ENCODE measurements at regions not wholly inside any gene's neighbourhood (a gene's known extent, or its start where the extent isn't known, plus 50 kb on each side); places are given as distances from the start of the nearest gene placed in this dataset.

DNA sequence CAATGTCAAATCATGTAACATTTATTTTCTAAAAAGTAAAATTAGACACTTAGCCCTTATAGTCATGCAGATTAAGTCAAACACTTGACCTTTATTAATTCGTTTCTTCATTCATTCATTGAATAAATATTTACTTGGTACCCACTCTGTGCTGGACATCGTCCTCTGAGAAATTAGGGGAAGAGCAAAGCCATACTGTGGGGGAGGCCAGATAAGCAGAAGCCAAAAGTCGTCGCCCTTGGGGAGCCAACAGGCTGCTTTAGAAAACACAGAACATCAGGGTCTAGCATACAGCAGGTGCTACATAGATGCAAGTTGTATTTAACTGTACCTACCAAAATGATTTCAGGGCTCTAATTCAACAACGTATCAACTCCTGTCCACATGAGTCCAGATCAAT lies 66.1 kb upstream of the PROX1 start:
- ATAC-seq: no peak
- WGBS, 3 donors: 45 to 64% (median 46%) methylated on average over 5 of the region's 5 CpGs
- no peaks in the 10 kb centered on the region for H3K4me1 ChIP-seq
- H3K27ac ChIP-seq: no peak overlapping the region
- no peaks in the 10 kb centered on the region for H3K36me3 ChIP-seq (ENCODE audit: insufficient read depth in 1 of 2, low read depth in 1 of 2)
- DNase-seq: no peak
- intact Hi-C loops (cut with DNase I): no loop called here
- H3K4me3 ChIP-seq: no peak overlapping the region
- no peaks in the 10 kb centered on the region for H3K9me3 ChIP-seq
- H3K27me3 ChIP-seq (ENCODE audit: insufficient read depth in 3 of 3, low read length in 2 of 3): no peaks in the 10 kb centered on the region
- TF ChIP-seq, protein P1, sequence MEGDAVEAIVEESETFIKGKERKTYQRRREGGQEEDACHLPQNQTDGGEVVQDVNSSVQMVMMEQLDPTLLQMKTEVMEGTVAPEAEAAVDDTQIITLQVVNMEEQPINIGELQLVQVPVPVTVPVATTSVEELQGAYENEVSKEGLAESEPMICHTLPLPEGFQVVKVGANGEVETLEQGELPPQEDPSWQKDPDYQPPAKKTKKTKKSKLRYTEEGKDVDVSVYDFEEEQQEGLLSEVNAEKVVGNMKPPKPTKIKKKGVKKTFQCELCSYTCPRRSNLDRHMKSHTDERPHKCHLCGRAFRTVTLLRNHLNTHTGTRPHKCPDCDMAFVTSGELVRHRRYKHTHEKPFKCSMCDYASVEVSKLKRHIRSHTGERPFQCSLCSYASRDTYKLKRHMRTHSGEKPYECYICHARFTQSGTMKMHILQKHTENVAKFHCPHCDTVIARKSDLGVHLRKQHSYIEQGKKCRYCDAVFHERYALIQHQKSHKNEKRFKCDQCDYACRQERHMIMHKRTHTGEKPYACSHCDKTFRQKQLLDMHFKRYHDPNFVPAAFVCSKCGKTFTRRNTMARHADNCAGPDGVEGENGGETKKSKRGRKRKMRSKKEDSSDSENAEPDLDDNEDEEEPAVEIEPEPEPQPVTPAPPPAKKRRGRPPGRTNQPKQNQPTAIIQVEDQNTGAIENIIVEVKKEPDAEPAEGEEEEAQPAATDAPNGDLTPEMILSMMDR (IDR thresholded peaks at IDR 0.05): no peak

DNA sequence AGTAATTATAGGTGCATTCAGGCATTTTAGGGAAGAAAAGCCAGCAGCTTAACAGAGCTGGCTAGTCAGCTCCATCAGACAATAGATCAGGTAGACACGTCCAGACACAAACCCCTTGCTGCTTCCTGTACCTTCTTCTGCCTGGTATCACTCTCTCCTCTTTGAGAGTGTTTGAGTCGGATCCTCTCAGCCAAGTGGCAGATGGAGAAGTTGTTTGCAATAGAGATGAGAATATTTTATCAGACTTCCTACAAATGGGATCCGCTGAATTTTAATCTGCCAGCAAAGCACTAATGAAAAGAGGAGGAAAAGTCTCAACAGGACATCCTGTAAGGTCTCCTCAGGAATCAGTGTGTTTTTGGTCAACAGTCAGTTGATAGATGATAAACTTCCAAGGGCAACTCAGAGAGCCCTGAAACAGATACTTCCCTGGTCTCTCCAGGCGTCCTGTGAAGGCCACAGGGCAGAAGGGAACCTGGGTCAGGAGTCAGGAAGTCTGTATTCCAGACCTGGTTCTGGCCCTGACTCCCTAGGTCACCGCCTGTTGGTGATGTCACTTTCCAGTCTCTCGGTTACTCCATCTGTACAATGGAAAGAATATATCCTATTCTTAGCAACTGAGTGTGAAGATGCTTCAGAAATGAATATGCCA lies 62.1 kb upstream of the PROX1 start:
- H3K9me3 ChIP-seq: no peaks in the 10 kb centered on the region
- DNase-seq (no peak), ATAC-seq (no peak)
- intact Hi-C loops (cut with DNase I): no loop called here
- H3K4me1 ChIP-seq: no peaks in the 10 kb centered on the region
- H3K4me3 ChIP-seq: no peak overlapping the region
- H3K27ac ChIP-seq: no peak overlapping the region
- WGBS, 3 donors: 75 to 79% (median 76%) methylated on average over 6 of the region's 6 CpGs
- H3K36me3 ChIP-seq (ENCODE audit: insufficient read depth in 1 of 2, low read depth in 1 of 2): no peaks in the 10 kb centered on the region
- TF ChIP-seq, protein P1 (IDR thresholded peaks at IDR 0.05): no peak
- H3K27me3 ChIP-seq (ENCODE audit: insufficient read depth in 3 of 3, low read length in 2 of 3): no peaks in the 10 kb centered on the region

DNA sequence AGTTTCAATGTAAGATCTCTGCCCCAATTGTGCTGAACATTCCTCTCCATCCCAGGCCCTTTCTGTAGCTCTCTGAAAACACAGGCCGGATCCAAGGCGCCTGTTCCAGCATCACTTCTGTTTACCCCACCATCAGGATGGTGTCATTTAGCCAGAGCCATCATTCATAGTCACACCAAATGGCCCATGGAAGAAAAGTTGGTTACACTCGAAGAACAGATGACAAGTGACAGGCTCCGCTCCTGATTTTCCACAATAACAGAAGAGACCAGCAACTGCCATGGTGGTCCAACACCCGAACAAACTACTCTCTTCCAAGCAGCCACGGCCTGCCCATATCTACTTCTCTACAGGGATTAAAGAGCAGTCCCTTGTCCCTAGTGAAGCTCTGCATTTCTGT lies 59.9 kb upstream of the PROX1 start:
- TF ChIP-seq, protein P1 (IDR thresholded peaks at IDR 0.05): no peak
- Histone ChIP-seq H3K27ac (no peak overlapping the region), H3K27me3 (ENCODE audit: insufficient read depth in 3 of 3, low read length in 2 of 3) (no peaks in the 10 kb centered on the region), H3K36me3 (ENCODE audit: insufficient read depth in 1 of 2, low read depth in 1 of 2) (no peaks in the 10 kb centered on the region), H3K9me3 (no peaks in the 10 kb centered on the region), H3K4me1 (no peaks in the 10 kb centered on the region), H3K4me3 (no peak overlapping the region)
- intact Hi-C loops (cut with DNase I): no loop called here
- no peak for ATAC-seq
- 64 to 76% (median 72%) methylated on average over 6 of the region's 6 CpGs for WGBS, 3 donors
- no peak for DNase-seq

GRCh38 chr1:213929398-213929797 lies 58.4 kb upstream of the PROX1 start:
- Histone ChIP-seq H3K4me1 (no peaks in the 10 kb centered on the region), H3K36me3 (ENCODE audit: insufficient read depth in 1 of 2, low read depth in 1 of 2) (no peaks in the 10 kb centered on the region), H3K4me3 (no peak overlapping the region), H3K27ac (no peak overlapping the region), H3K27me3 (ENCODE audit: insufficient read depth in 3 of 3, low read length in 2 of 3) (no peaks in the 10 kb centered on the region), H3K9me3 (no peaks in the 10 kb centered on the region)
- TF ChIP-seq, protein P1 (IDR thresholded peaks at IDR 0.05): no peak
- no peak for ATAC-seq
- intact Hi-C loops (cut with DNase I): no loop called here
- DNase-seq: no peak

GRCh38 chr1:213931836-213932235 lies 55.9 kb upstream of the PROX1 start:
- TF ChIP-seq, protein P1 (IDR thresholded peaks at IDR 0.05): no peak
- intact Hi-C loops (cut with DNase I): loop anchor here in 1 of 2 donors (5.0 kb wide), 1 partner anchor 50 kb away; no protein-coding TSS in a partner anchor
- Histone ChIP-seq H3K27me3 (ENCODE audit: insufficient read depth in 3 of 3, low read length in 2 of 3) (no peaks in the 10 kb centered on the region), H3K9me3 (no peaks in the 10 kb centered on the region), H3K4me3 (no peak overlapping the region), H3K36me3 (ENCODE audit: insufficient read depth in 1 of 2, low read depth in 1 of 2) (no peaks in the 10 kb centered on the region), H3K27ac (no peak overlapping the region), H3K4me1 (no peaks in the 10 kb centered on the region)
- 20 to 35% (median 21%) methylated on average over 8 of the region's 8 CpGs for WGBS, 3 donors
- ATAC-seq (no peak), DNase-seq (no peak)

Data from psoas muscle (tissue), 7 donors.